CMK (cell line): ENCODE measurements at regions not wholly inside any gene's neighbourhood (a gene's known extent, or its start where the extent isn't known, plus 50 kb on each side); places are given as distances from the start of the nearest gene placed in this dataset.
"Not testable (repeated sequence)": the region's sequence is repeated elsewhere in the genome, so short reads cannot be mapped to it uniquely, and the experiment has no call there.

Experiments
- DNase-seq: peaks from one replicate; pipeline ENCODE4 v3.0.0-alpha.2; 2010; ENCODE audit warnings: low read depth

DNA sequence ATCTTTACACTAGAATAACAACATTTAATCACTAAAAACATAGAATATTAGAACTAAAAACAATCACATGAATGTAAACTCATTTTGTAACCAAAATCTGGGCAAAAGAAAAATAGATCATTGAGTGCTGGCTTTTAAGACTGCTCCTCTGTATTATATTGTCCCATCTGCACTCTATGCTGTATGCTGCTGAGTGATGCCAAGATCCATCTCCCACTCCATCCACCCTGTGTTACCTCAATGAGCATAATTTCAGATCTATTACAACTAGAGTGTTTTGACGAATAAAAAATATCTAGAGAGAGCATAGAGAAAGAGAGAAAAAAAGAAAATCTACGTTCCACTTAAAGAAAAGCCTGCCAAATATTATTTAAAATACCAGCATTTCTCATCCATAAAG lies 1060.4 kb downstream of the ZPLD1 start:
- DNase-seq = no peak

DNA sequence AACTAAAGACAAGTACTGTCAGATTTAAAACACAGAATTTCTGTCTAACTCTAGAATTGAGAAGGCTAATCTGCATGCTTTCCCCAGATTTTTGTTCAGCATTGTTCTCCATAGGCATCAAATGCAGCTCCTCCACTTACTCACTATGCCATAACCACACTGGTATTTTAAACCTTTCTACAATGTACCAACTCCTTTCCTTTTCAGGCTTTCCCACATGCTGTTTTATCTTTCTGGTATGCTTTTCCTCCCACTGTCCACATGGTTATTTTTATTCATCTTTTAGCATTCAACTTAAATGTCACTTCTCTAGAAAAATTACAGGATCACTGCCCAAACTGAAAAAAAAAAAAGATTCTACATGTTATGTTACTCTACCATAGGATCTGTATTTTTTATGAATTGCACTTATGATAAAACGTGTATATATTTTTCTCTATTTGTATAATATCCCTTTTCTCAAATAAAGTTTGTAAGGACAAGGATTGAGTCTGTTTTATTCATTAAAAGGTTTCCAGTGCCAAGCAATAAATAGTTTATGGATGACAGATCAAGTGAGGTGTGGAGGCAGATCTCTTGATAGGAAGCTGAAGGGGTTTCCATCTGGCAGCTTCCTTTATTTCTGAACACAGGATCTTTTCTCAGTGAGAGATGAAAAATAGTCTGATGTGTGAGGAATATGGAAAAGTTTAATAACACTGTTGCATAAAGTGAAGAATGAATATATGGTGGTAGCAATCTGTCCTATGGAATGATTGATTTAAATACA lies 1064.5 kb downstream of the ZPLD1 start:
- DNase-seq = no peak

DNA sequence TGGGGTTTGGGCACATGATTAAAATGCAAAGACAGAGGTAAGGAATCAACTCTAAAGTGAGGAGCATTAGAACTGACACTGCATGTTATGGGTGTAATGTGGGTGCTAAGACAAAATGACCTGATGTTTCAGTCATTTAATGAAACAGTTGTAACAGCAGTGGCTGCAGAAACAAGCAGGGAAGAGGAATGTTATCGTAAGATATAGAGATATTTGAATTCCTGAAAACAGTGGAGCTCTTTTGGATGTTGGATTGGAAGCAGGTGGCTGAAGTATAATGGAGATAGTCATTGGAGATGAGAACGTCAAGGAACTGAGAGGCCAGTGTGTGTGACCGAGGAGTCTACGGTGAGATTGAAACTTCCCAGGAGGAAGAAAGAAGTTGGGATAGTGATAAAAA lies 1065.2 kb downstream of the ZPLD1 start:
- no peak for DNase-seq

DNA sequence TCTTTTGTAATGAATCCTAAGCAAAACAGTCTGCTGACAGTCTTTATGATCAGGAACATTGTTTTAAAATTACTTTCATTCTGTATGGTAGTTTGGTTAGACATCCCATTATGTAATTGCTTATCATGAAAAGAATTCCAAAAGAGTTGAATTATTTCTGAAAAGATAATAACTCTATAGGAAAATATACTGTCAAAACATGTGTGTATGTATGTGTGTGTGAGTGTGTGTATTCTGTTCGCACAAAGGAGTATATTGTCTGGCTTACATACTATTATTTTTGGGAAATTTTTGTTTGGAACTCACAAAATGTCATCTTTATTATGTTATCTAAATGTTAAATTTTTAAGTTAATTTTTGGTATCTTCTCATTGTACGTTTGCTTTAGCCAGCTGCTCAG lies 1075.9 kb downstream of the ZPLD1 start:
- DNase-seq = no peak

DNA sequence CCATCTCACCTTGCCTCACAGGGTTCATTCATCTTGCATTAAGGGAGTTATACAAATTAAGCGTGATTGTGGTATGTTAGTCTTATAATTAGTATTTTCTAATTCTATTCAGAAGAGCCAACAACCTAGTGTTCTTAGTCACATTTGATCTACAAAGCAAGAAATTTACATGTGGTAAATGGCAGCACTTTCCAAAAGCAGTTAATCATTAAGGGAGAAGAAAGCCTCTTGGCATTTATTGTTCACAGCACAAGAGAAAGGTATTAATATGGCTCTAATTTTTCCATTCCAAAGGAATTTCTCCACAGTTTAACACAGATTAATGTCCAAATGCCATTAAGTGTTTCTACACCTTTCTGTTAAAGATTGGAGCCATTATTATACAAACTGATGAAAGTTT lies 1077.1 kb downstream of the ZPLD1 start:
- DNase-seq = no peak

DNA sequence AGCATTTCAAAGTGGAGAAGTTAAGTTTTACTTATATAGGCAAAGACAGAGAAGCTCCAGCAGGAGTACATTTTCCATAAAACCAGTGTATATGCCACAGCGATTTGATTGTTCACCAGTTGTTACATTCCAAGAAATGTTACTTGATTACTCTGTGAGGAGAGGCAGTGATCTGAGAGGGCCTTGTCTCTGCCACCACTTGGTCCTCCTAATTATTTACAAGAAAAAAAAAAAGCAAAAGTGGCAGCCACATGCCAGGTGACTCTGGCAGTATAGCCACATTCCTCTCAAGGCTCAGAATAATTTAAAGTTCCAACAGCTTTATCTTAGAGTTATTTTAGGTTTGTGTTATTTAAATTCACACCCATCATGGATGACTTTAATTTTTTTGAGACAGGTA lies 1077.8 kb downstream of the ZPLD1 start:
- DNase-seq = no peak

DNA sequence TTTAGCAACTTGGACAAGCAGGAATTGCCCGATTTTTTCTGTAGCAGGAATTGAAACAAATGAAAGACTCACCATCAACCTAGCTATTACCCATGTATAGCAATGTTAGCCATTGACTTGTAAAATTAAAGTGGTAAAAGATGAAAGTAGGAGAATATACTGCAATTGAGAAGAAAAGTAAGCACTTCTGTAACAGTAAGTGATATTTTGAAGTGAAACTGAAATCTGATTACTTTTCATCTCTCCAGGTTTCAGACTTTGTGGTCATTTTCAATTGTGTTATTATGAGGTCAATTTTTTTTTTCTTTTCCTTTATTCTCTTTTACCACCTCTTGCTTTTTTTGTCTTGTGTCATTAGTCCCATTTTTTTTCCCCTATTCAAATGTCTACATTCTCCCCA lies 1078.2 kb downstream of the ZPLD1 start:
- DNase-seq = no peak

DNA sequence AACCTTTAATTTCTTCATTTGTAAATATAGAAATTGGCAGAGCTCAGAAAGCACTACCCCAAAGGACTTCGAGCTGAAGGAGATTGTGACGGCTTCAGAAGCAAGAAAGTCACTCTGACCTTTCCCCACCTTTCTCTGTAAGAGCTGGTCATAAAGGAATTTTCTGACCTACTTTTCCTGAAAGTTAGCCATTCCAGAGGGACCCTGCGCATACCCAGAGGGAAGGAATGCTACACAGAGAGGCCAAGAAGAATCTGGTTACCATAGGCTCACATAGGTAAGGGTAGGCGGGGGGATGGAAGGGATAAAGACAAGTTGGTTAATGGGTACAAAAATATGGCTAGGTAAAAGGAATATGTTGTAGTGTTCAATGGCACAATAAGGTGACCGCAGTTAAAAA lies 1080.3 kb downstream of the ZPLD1 start:
- DNase-seq = no peak

DNA sequence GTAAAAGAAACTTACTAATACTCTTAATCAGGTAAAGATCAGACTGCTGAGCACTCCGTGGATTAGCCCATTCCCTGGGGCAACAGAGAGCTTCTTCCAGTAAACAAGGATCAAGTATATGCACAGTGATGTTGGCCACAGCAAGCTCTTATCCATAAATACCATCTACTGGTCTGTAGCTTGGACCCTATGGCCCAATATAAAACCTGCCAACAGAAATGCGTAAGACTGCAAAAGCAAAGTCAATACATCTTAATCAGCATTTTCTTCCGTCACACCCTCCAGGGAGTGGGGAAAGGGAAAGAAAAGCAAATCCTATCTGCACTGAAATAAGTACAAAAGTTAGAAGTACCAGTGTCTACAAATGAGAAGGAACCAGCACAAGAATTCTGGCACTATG lies 1082.1 kb downstream of the ZPLD1 start:
- DNase-seq = no peak

DNA sequence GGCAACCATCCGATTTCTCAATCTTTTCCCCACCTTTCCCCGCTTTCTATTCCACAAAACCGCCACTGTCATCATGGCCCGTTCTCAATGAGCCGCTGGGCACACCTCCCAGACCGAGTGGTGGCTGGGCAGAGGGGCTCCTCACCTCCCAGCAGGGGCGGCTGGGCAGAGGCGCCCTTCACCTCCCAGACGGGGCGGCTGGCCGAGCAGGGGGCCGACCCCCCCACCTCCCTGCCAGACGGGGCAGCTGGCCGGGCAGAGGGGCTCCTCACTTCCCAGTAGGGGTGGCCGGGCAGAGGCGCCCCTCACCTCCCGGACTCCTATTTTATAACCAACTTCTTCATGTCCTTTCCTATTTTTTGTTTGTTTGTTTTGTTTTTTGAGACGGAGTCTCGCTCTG lies 1096.5 kb downstream of the ZPLD1 start:
- DNase-seq = not testable (repeated sequence)

DNA sequence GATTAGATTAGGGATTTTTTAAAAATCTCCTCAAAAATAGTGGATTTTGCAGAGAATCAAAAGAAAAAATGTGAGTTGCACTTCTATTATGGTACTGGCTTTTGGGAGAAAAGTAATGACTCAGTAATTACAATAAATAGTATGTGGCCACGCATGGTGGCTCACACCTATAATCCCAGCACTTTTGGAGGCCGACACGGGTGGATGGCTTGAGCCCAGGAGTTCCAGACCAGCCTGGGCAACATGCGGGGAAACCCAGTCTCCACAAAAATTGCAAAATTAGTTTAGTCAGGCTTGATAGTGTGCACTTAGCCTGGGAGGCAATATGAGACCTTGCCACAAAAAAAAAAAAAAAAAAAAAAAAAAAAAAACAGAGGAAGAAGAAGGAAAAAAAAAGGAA lies 1098.2 kb downstream of the ZPLD1 start:
- no peak for DNase-seq

DNA sequence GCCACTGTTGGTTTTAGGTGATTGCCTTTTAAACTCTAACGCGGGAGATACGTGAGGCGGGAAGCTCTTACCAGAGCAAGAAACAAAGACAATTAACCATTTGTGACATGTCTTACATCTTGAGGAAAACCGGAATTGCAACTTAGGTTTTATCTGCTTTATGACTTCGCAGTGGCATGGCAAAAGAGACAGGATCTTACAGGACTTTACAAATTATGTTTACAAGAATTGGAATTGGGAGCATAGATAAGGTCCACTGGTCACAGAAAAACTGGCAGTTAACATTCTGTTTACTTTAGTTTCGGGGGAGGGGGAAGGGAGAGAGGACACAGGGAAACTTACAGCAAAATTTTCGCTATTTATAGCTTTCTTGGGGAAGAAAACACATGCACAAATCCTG lies 1119.6 kb downstream of the ZPLD1 start:
- DNase-seq = no peak

DNA sequence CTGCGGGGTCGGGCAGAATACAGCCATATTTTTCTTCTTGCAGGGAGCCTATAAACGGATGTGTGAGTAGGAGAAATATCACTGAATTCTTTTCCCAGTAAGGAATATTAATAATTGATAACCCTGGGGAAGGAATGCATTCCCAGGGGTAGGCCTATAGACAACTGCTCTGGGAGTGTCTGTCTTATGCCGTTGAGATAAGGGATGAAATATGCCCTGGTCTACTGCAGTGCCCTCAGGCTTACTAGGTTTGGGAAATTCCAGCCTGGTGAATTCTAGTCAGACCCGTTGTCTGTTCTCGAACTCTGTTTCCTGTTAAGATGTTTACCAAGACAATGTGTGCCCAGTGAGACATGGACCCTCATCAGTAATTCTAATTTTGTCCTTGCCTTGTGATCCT lies 1129.3 kb downstream of the ZPLD1 start:
- DNase-seq = not testable (repeated sequence)

DNA sequence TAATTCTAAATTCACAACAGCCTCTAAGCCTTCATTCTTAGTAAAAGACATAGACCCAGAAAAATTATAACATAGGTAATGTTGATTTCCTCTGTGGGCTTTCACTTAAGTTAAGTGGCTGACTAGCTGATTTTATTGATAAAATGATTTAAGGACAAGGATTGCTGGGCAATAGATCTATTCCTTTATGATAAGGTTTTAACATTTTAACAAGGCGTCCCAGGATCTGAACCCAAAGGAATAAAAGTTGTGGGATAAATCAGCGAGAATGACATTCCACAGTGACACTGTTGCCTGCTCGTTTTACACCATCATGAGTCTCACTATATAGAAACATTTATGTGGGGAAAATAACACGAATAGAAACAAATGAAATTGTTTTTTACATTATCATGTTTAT lies 1151.0 kb downstream of the ZPLD1 start:
- no peak for DNase-seq

DNA sequence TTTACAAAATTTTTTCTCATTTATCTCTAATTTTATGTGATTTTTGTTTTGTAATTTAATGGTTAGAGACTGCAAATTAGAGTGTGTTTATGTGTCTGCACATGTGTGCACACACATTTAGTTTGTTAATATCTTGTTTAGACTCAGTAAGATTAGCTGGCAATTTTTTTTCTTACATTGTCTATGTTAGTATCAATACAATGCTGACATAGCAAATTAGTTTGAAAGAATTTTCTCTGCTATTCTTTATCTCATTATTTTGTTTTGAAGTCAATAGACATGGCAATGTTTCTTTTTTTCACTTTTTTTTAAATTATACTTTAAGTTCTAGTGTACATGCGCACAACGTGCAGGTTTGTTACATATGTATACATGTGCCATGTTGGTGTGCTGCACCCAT lies 1155.0 kb downstream of the ZPLD1 start:
- DNase-seq = no peak

DNA sequence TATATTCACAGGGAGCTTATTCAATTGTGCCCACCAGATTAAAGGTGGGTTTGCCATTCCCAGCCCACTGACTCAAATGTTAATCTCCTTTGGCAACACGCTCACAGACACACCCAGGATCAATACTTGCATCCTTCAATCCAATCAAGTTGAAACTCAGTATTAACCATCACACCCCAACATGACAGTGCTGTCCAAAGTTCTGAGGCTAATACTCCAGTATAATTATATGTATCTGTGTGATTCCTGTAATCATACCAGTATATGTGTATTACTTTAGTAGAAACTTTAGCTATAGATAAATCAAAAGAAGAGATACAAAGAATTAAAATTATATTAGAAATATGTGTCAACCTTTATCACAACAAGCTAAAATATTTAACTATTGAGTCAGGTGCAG lies 1166.0 kb downstream of the ZPLD1 start:
- no peak for DNase-seq

DNA sequence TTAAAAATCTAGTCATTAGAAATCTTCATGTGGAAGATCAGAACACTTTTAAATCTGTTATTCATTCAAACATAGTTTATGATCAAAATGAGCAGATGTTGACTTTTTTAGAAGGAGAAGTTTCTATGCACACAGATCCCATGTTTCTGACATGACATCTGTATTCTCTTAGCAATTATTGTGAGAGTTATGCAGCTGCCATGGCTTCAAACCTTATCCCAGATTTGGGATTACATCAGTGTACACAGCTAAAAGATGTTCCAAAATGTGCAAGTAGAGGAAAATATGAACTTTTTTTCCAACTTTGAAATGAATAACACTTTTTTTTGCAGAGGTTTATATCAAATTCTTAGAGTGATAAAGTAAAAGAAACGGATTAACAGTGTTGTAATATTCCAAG lies 1166.9 kb downstream of the ZPLD1 start:
- DNase-seq = no peak

DNA sequence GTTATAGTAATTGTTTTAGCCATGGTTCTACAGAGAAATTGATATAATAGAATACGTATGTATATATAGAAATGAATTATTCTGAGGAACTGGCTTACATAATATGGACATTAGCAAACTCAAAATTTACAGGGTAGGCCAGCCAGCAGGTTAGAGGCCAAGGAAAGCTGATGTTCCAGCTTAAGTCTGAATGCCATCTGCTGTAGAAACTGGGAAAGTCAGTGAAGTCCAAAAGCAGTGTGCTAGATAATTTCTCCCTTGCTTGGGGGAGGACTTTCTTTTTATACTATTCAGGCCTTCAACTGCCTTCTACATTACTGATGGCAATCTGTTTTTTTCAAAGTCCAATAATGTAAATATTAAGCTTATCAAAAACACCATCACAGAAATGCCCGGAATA lies 1174.7 kb downstream of the ZPLD1 start:
- DNase-seq = no peak

DNA sequence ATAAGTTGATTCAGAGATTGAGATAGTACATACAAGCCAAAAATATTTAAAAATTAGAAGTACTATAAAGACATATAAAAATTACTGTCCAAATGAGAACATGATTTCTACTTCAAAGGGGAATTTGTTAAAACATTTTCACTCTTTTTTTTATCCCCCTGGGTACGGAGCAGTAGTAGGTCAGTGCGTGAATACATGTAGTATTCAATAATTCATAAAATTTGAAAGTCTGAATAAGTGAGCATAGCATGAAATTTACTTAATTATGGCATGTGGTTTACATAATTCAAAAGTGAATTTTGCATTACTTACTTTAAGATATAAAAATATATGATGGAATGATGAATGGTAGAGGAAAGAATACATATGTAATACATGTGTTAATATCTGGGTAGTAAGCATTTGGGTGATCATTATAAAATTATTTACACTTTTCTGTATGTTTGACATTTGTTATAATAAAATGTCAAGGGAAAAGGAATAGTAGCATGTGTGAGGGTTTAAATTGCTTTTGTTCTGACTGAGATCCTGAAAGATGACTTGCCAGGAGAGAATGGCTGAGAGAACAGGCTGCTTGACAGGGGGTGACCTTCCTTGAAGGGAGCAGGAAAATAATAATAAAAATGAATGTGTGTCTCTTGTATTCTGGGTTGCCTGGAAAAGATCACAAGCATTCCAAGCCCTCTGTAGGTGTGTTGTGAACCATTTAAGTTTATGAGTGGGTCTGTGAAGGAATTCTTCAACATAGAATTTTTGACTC lies 1178.8 kb downstream of the ZPLD1 start:
- no peak for DNase-seq

DNA sequence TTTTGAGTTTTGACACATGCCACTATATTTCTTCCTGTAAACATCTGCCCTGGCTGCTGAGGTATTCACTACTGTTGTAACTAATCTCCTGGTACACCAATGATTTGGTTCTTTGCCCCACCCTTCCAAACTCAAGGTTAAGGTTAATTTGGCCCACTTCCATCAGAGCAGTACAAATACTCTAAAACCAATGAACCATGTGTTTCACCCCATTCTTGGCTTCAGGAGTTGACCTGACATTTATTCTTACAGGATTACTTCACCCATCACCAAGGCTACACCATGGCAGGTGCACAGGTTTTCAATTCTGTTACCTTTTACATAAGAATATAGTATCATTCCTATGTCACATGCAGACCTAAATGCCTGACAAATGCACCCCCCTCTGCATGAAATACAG lies 1179.9 kb downstream of the ZPLD1 start:
- DNase-seq = no peak

DNA sequence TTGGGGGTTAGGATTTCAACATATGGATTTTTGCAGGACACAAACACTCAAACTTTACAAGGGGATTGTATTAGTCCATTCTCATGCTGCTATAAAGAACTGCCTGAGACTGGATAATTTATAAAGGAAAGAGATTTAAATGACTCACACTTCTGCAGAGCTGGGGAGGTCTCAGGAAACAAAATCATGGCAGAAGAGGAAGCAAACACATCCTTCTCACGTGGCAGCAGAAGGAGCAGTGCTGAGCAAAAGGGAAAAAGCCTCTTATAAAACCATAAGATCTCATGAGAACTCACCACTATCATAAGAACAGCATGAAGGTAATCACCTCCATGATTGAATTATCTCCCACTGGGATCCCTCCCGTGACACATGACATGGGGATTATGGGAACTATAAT lies 1183.1 kb downstream of the ZPLD1 start:
- DNase-seq = no peak

DNA sequence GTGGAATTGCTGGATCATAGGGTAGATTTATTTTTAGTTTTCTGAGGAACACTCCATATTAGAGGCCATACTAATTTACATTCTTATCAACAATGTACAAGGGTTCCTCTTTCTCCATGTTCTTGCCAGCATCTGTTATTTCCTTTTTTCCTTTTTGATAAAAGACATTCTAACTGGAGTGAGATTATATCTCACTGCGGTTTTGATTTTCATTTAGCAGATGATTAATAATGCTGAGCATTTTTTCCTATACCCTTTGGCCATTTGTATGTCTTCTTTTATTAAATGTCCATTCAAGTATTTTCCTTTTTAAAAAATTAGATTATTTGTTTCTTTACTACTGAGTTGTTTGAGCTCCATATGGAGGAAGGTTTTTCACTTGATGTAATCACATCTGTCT lies 1189.5 kb downstream of the ZPLD1 start:
- DNase-seq = no peak

DNA sequence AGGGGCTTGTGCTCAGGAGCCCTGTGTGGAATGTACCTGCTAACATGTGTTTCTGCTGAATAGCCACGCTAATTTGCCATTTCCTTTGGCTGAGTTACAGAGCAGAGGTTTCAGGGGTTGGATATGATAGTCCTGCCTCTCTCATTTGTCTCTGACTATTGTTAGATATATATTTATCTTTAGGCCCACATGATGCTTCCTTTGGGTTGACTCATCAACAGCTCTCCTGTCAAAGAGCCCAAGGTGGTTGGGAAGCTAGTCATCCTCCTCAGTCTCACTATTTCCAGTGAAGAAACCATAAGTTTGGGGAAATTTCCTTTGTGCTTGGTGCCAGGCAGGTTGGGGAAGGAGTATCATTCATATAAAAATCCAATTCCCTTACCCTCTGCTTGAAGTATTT lies 1194.6 kb downstream of the ZPLD1 start:
- DNase-seq = no peak

DNA sequence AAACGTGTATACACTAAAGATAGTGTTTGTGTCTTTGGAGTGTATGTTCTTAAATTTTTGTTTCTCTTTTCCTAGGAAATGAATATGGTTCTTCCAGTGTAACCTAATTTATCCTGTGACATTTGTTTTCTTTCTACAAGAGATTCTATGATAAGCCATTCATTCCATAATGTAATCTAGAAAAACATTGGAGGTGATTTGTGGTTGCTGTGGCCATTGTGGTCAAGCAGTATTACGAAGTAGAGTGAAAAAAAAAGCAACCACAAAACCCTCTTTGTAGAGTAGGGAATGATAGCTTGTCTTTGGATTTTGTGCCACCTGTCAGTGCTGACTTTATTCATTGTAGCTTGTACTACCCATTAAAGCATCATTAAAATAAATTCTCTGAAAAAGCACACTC lies 1209.6 kb downstream of the ZPLD1 start:
- DNase-seq = no peak
